Effector memory CD8-positive, alpha-beta T cell (primary cell): ENCODE measurements at regions not wholly inside any gene's neighbourhood (a gene's known extent, or its start where the extent isn't known, plus 50 kb on each side); places are given as distances from the start of the nearest gene placed in this dataset.
A peak's percentile ranks its signal among the peaks of the same experiment; 100 is the strongest.

Experiments used
- ATAC-seq: fragments of 150-1000 bp; cut with Tn5 transposase; replicated peaks from 2 replicates; pipeline ENCODE4 v1.10.0; 2021; ENCODE audit warnings: mild to moderate bottlenecking, moderate library complexity
- DNase-seq, 3 experiments: peaks; one replicate each; pipeline ENCODE4 v3.0.0; 2021
- H3K27ac Mint-ChIP-seq, 2 donors: one replicate each; pipeline ENCODE4 v1.8.0; 2022; ENCODE audit warnings: mild to moderate bottlenecking in 2 of 2, mixed read lengths in 2 of 2, moderate library complexity in 2 of 2
- H3K27me3 Mint-ChIP-seq, 2 donors: one replicate each; pipeline ENCODE4 v1.8.0; 2022; ENCODE audit warnings: mixed read lengths in 2 of 2
- H3K36me3 Mint-ChIP-seq: one replicate; pipeline ENCODE4 v1.8.0; 2022; ENCODE audit warnings: mild to moderate bottlenecking, moderate library complexity, mixed read lengths; ENCODE audit not compliant: insufficient read depth
- H3K4me1 Mint-ChIP-seq, 2 donors: one replicate each; pipeline ENCODE4 v1.8.0; 2022; ENCODE audit warnings: low read depth in 2 of 2, mixed read lengths in 2 of 2
- H3K4me3 Mint-ChIP-seq, 2 donors: one replicate each; pipeline ENCODE4 v1.8.0; 2022; ENCODE audit warnings: mild to moderate bottlenecking in 2 of 2, mixed read lengths in 2 of 2, moderate library complexity in 2 of 2
- H3K9me3 Mint-ChIP-seq, 2 donors: one replicate each; pipeline ENCODE4 v1.8.0; 2022; ENCODE audit warnings: mixed read lengths in 2 of 2

DNA sequence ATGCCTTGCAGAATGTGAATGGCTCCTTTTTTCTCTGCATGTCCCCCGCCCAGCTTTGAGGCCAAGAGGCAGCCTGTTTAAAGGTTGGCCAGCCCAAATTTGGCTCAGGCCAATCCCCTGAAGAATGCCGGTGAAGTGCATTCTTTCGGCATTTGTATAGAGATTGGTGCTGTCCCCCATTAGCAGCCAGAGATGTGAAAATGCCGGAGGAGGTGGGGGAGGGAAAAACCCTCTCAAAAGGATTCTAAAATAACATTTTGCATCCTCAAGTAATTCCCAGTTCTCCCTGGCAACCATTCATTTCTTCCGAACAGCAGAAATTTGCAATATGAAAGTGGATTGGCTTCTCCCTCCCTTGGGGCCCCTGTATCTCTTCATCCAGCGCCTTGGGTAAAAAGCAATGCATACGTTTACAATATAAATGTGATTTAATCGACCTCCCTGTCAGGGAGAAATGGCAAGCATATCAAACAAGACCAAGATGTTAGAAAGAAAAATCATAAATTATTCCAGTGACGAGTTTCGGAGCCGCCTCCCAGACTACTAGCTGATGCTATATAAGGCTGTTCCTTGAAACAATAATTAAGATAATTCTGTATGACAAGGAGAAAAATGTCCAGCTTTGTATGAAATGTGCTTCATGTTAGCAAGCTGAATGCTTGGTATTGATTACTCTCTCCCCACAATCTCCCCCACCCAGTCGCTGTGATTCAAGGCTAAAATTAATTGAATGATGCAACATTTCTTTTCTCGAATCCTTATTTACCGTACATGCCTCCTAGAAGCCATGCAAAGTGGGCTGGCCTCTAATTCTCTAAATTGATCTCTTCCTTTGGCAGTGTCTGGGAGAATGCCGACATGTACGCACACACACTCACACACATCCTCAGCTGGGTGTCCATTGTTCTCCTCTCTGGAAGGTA is 323.7 kb downstream of the RPS24 start:
- Mint-ChIP-seq H3K27ac (no peak overlapping the region), H3K36me3 (peaks cover 2% of the 10 kb centered on the region), H3K9me3 (no peaks in the 10 kb centered on the region), H3K27me3 (peaks cover 6 to 46% of the 10 kb centered on the region in 2 donors), H3K4me1 (peaks cover 0 to 2% of the 10 kb centered on the region in 2 donors), H3K4me3 (no peak overlapping the region)
- no peak for ATAC-seq
- no peak for DNase-seq

DNA sequence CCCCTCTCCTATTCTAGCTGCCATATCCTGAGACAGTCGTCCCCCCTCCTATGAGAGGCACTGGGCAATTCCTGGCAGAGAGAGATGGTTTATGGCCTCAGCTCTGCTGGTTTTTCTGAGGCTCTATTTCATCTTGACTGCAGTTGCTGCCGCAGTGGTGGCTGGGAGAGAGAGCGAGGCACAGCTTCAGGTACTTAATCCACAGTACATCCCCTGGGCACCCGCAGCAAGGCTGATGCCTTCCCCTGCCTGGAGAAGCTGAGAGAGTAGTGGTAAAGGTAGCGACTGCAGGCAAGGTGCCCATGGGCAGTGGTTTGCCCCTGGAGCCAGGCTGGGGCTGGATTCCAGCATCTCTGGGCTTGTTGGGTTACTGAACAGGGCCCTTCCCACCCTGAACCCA is 324.7 kb downstream of the RPS24 start:
- Mint-ChIP-seq H3K27me3 (peaks cover 4 to 49% of the 10 kb centered on the region in 2 donors), H3K9me3 (no peaks in the 10 kb centered on the region), H3K36me3 (peaks cover 2% of the 10 kb centered on the region), H3K4me1 (peaks cover 0 to 4% of the 10 kb centered on the region in 2 donors), H3K27ac (no peak overlapping the region), H3K4me3 (no peak overlapping the region)
- DNase-seq (no peak), ATAC-seq (no peak)

DNA sequence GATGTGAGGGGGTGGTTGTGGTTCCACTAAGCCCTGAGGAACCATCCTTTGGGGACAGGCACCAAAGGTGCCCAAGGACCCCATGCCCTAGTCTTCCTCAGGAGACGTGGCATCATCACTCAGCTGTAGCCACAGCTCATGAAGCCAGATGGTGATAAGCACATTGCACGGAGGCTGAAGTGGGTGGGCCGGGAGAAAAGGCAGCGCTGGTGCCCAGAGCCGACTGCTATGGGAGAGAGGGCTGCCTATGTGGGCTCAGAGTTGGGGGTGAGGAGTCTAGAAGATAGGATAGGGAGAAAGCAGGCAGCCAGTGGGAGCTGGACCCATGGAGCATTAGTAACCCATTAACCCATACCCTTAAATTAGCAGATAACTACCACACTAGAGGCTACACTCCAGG is 325.3 kb downstream of the RPS24 start:
- ATAC-seq (no peak), DNase-seq (no peak)
- H3K4me1 Mint-ChIP-seq, result peaks cover 0 to 4% of the 10 kb centered on the region in 2 donors
- H3K9me3 Mint-ChIP-seq, result no peaks in the 10 kb centered on the region
- H3K27me3 Mint-ChIP-seq, result peaks cover 0 to 47% of the 10 kb centered on the region in 2 donors
- no peak overlapping the region for H3K4me3 Mint-ChIP-seq
- no peak overlapping the region for H3K27ac Mint-ChIP-seq
- peaks cover 2% of the 10 kb centered on the region for H3K36me3 Mint-ChIP-seq

DNA sequence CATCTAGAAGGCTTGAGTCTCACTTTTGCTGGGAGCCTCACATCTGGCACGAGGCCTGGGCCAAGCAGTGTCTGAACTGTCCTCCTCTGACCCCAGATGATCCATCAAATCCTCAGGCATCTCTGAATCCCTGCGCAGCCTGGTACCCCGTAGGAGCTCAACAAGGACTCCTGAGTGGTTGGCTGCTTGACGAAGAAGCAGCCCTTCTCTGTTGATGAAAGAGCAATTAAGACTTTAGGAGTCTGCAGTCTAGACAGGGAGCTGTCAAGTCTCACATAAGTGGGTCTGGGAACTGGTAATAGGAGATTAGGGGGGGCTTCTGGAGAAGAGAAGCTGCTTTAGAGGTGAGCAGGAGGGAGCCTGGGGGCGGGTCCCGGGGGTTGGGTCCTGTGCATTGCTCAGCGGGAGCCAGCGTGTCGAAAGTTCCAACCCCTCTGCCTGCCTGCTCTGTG is 326.0 kb downstream of the RPS24 start:
- Mint-ChIP-seq H3K9me3 (no peaks in the 10 kb centered on the region), H3K4me3 (no peak overlapping the region), H3K27me3 (peaks cover 0 to 46% of the 10 kb centered on the region in 2 donors), H3K36me3 (peaks cover 2% of the 10 kb centered on the region), H3K27ac (no peak overlapping the region), H3K4me1 (peaks cover 0 to 4% of the 10 kb centered on the region in 2 donors)
- no peak for DNase-seq
- no peak for ATAC-seq

DNA sequence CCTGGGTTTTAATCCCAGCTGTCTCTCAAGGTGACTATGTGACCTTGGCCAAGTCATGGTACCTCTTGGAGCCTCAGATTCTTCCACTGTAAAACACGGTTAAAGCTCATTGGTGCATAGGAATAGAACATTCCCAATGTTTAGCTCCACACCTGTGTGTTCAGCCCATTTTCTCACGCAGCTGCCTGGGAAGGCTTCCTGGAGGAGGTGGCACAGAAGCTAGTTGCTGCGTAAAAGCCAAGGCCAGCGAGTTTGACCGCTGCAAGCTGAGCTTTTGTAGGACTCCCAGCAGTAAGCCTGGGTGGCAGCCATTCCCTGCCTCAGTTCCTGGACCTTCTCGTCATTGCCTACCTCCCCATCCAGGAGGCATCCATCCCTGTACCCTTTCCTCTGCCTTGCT is 326.6 kb downstream of the RPS24 start:
- Mint-ChIP-seq H3K4me3 (no peak overlapping the region), H3K36me3 (peaks cover 2% of the 10 kb centered on the region), H3K4me1 (peaks cover 0 to 4% of the 10 kb centered on the region in 2 donors), H3K27ac (peak overlapping the region in 1 of 2 donors; percentile 21), H3K27me3 (peaks cover 4 to 50% of the 10 kb centered on the region in 2 donors), H3K9me3 (no peaks in the 10 kb centered on the region)
- no peak for DNase-seq
- no peak for ATAC-seq

DNA sequence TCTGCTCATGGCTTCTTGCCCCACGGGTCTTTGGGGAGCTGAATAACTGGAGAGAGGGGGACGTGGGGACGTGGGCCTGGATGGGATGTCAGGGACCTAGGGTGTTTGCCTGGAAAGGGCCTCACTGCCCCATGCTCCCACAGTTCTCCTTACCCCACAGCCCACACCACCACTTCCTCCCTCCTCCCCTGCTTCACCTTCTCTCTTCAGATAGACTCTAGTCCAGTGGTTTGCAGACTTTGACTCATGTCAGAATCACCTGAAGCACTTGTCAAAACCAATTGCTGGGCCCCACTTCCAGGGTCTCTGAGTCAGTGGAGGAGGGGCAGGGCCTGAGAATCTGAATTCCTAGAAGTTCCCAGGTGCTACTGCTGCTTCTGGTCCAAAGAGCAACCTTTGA is 327.4 kb downstream of the RPS24 start:
- Mint-ChIP-seq H3K4me3 (no peak overlapping the region), H3K36me3 (peaks cover 2% of the 10 kb centered on the region), H3K27ac (no peak overlapping the region), H3K4me1 (peaks cover 0 to 4% of the 10 kb centered on the region in 2 donors), H3K9me3 (no peaks in the 10 kb centered on the region), H3K27me3 (peaks cover 12 to 57% of the 10 kb centered on the region in 2 donors)
- ATAC-seq (no peak), DNase-seq (no peak)

DNA sequence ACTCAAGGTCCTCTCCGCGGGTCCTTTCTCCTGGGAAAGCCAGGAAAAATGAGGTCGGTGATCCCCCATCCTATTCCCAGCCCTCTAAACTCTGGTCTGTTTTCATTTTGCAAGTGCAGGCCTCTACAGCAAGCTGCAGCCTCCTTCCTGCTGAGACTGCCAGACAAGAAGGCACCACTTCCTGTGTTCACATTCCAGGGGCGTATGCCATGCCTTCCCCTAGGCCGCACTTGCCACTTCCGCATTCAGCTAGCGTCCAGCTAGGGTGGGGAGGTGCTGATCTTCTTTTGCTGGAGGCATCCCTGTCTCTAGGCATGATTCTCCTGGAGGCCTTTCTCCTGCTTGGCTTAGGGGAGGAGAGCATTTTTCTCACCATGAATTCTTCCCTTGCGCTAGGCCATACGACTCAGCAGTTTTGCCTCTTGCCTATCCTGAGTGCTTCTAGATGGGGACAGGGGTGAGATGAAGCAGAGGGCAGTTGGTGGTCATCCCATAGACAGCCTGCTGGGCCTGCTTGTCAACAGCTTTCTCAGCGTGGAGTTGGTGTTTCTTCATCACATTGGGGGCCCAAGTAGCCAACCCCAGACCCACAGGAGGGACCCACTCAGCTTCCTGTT is 328.9 kb downstream of the RPS24 start:
- Mint-ChIP-seq H3K9me3 (no peaks in the 10 kb centered on the region), H3K36me3 (peaks cover 2% of the 10 kb centered on the region), H3K4me1 (peaks cover 0 to 4% of the 10 kb centered on the region in 2 donors), H3K27ac (no peak overlapping the region), H3K27me3 (peaks cover 13 to 67% of the 10 kb centered on the region in 2 donors), H3K4me3 (no peak overlapping the region)
- ATAC-seq (no peak), DNase-seq (no peak)

DNA sequence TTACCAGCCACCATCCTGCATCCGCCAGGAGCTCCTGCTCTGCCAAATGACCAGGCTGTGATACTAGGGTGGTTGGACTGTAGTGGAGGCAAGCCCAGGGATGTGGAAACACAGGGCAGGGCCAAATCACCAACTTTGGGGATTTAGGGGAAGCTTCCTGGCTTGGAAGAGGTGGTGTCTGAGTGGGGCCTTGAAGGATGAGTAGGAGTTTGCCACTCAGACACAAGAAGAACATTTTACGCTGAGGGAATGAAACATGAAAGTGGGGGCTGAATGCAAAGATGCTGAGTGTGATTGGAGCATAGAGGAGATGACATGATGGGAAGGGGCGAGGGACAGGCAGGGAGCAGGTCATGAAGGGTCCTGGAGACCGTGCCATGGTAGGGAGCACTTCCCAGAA is 329.5 kb downstream of the RPS24 start:
- no peak for ATAC-seq
- peaks cover 13 to 65% of the 10 kb centered on the region in 2 donors for H3K27me3 Mint-ChIP-seq
- no peak for DNase-seq
- H3K36me3 Mint-ChIP-seq, result peaks cover 2% of the 10 kb centered on the region
- peak overlapping the region in 1 of 2 donors; percentile 31 for H3K27ac Mint-ChIP-seq
- H3K4me3 Mint-ChIP-seq, result no peak overlapping the region
- H3K9me3 Mint-ChIP-seq, result no peaks in the 10 kb centered on the region
- peaks cover 0 to 4% of the 10 kb centered on the region in 2 donors for H3K4me1 Mint-ChIP-seq

DNA sequence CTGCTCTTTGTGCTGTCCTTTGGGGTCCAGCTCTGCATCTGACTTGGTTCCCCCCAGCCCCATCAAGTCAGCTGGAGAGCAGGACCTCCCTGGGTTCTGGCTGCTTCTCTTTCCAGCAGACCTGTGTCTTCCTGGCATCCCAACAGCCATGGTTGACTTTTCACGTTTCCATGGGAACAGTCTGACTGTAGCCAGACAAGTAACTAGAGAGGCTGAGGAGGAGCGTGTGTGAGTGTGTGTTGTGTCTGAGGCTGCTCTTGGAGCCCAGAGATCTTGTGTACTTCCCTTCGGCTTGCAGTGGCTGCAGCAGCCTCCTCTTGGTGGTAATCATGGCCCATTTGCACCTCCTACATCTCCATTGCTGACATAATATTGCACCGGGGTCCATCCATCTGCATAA is 332.0 kb downstream of the RPS24 start:
- Mint-ChIP-seq H3K4me1 (peaks cover 0 to 4% of the 10 kb centered on the region in 2 donors), H3K4me3 (no peak overlapping the region)
- no peak for DNase-seq

DNA sequence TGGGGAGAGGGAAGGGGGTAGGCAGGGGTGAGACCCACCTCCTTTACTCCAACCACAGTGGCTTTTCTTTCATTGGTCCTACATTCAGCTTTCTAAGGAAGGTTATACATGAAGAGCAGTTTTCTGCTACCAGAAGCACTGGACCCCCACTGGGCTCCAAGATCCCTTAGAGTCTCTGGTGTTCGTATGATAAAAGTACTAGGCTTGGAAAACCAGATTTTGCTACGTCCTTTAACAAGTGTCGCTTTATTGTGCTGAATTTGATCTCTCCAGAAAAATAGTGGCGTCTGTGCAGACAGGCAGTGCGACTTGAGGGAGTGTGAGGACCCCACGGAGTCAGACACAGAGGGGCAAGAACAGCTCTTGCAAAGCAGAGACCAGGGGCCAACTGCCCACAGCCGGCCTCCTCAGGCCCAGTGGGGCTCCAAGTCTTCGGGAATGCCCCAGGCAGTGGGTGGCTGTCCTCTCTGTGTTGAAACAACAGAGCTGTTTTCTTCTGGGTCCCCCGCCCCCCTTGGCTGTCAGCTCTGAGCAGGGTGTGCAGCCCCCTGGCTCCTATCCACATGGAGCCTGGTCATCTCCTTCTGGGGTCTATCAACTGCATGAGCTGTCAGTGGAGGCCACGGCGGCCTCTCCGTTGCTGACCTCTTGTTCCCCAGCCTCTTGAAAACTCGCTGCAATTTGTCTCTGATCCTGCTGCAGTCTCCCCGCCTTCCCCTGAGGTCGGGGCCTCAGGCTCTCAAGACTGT is 333.2 kb downstream of the RPS24 start:
- H3K27me3 Mint-ChIP-seq, result peaks cover 13 to 63% of the 10 kb centered on the region in 2 donors
- H3K36me3 Mint-ChIP-seq, result peaks cover 2% of the 10 kb centered on the region
- H3K9me3 Mint-ChIP-seq, result no peaks in the 10 kb centered on the region
- DNase-seq, result no peak
- peaks cover 0 to 4% of the 10 kb centered on the region in 2 donors for H3K4me1 Mint-ChIP-seq
- H3K4me3 Mint-ChIP-seq, result no peak overlapping the region
- no peak for ATAC-seq
- no peak overlapping the region for H3K27ac Mint-ChIP-seq

More for the DNA sequence above, 332.0 kb downstream of the RPS24 start:
- H3K36me3 Mint-ChIP-seq, result peaks cover 2% of the 10 kb centered on the region
- ATAC-seq, result no peak
- H3K27ac Mint-ChIP-seq, result no peak overlapping the region
- H3K9me3 Mint-ChIP-seq, result no peaks in the 10 kb centered on the region
- H3K27me3 Mint-ChIP-seq, result peaks cover 13 to 66% of the 10 kb centered on the region in 2 donors

DNA sequence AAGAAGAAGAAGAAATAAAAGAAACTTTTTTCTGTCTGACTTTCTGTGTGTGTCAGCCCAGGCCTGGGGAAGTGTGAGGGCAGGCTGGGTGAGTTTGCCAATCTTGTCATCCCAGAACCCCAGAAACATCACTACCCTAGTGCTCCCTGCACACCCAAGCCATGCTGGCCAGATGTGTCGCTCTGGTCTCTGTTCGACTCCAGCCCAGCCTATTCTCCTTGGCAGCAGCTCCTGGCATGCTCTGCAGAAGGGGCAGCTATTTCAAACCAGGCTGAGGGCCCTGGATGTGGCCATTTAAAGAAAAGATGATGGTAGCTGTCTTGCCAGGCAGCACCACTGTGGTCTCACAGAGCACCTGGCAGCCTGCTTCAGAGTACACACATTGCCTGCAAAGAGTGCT is 334.1 kb downstream of the RPS24 start:
- H3K36me3 Mint-ChIP-seq, result no peaks in the 10 kb centered on the region
- H3K27ac Mint-ChIP-seq, result no peak overlapping the region
- ATAC-seq, result no peak
- H3K4me3 Mint-ChIP-seq, result no peak overlapping the region
- no peaks in the 10 kb centered on the region for H3K9me3 Mint-ChIP-seq
- H3K27me3 Mint-ChIP-seq, result peaks cover 13 to 54% of the 10 kb centered on the region in 2 donors
- no peak for DNase-seq
- no peaks in the 10 kb centered on the region for H3K4me1 Mint-ChIP-seq

DNA sequence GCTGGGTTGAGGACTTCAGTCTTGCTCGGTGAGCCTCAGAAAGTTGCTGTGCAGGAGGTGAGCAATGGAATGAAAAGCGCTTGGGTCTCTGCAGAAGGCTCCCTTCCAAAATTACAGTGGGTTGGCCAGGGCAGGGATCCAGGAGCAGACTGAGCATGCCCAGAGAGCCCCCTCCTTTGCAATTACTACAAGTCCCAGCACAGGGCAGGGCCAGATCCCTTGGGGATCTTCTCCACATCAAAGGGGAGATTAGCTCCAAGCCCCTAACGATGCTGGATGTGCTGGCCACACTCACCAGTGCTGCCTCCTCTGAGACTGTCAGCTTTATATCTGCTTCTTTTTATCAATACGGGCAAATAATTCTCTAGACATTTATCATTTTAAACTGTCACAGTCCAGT is 337.5 kb downstream of the RPS24 start:
- Mint-ChIP-seq H3K4me1 (no peaks in the 10 kb centered on the region), H3K27ac (no peak overlapping the region), H3K4me3 (no peak overlapping the region), H3K36me3 (no peaks in the 10 kb centered on the region), H3K9me3 (no peaks in the 10 kb centered on the region), H3K27me3 (peaks cover under 1 to 33% of the 10 kb centered on the region in 2 donors)
- ATAC-seq, result no peak
- DNase-seq, result no peak

DNA sequence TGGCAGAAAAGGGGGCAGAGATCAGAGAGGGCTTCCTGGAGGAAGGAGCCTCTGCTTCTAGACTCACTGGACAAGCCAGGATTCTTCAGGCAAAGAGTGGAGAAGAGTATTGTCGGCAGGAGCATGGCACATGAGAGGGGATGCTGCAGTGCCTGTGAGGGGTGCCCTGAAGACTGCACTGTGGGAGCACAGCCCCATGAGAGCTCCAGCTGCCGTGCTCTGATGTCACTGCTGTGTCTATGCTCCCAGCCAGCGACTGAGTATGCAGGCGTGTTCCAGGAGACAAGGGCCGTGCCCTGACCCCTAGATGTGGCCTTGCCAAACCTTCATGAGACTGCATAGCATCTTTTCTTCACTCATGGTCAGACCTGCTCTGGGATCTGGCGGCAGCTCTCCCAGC is 339.1 kb downstream of the RPS24 start:
- H3K36me3 Mint-ChIP-seq, result no peaks in the 10 kb centered on the region
- H3K27ac Mint-ChIP-seq, result no peak overlapping the region
- H3K27me3 Mint-ChIP-seq, result peaks cover 0 to 37% of the 10 kb centered on the region in 2 donors
- H3K4me3 Mint-ChIP-seq, result no peak overlapping the region
- ATAC-seq, result no peak
- no peak for DNase-seq
- no peaks in the 10 kb centered on the region for H3K9me3 Mint-ChIP-seq
- H3K4me1 Mint-ChIP-seq, result no peaks in the 10 kb centered on the region
